ACHN (cell line): ENCODE measurements at regions not wholly inside any gene's neighbourhood (a gene's known extent, or its start where the extent isn't known, plus 50 kb on each side); places are given as distances from the start of the nearest gene placed in this dataset.
"Not testable (repeated sequence)": the region's sequence is repeated elsewhere in the genome, so short reads cannot be mapped to it uniquely, and the experiment has no call there.

Experiments used
- DNase-seq: peaks from one replicate; pipeline ENCODE4 v3.0.0-alpha.2; 2015
- in situ Hi-C: cut with HindIII; loops from 2 replicates; pipeline ENCODE4 v1.10.0; 2017; ENCODE audit warnings: low sequenced_read_pairs, low pct_ligation_motif_present, low pct_unique_long_range_greater_than_20kb

DNA sequence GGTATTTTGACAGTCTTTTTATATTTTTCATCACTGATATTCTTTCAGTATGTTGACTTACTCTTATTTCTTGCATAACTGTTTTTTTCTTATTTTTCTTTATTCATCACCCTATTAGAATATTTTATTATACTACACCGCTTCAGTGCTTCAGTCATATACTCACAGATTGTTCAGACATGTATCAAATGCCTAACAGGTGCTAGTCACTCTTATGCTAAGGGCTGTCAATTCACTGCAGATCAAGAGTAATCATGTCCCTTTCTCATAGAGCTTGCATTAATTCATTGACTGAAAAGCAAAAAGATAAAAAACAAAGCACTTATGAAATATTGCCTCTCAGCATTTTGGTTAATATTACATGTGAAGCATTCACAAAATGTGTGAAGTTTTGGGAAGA lies 1435.6 kb downstream of the STIM2 start:
- no peak for DNase-seq
- in situ Hi-C loops: no loop called here

- in situ Hi-C loops: no loop called here
- no peak for DNase-seq
Observed at GRCh38 chr4:28310926-28311325, 1450.3 kb downstream of the STIM2 start.

DNA sequence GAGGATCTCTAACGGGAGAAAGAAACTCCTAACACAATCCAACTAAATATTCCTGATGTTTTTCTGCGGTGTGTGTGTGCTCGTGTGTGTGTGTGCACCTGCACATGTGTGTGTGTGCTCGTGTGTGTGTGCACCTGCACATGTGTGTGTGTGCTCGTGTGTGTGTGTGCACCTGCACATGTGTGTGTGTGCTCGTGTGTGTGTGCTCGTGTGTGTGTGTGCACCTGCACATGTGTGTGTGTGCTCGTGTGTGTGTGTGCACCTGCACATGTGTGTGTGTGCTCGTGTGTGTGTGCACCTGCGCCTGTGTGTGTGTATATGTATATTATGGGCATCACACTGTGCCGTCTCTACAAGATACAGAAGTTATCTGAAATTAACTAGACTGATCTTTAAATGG lies 1451.9 kb downstream of the STIM2 start:
- in situ Hi-C loops, DNase-seq: not testable (repeated sequence)

DNA sequence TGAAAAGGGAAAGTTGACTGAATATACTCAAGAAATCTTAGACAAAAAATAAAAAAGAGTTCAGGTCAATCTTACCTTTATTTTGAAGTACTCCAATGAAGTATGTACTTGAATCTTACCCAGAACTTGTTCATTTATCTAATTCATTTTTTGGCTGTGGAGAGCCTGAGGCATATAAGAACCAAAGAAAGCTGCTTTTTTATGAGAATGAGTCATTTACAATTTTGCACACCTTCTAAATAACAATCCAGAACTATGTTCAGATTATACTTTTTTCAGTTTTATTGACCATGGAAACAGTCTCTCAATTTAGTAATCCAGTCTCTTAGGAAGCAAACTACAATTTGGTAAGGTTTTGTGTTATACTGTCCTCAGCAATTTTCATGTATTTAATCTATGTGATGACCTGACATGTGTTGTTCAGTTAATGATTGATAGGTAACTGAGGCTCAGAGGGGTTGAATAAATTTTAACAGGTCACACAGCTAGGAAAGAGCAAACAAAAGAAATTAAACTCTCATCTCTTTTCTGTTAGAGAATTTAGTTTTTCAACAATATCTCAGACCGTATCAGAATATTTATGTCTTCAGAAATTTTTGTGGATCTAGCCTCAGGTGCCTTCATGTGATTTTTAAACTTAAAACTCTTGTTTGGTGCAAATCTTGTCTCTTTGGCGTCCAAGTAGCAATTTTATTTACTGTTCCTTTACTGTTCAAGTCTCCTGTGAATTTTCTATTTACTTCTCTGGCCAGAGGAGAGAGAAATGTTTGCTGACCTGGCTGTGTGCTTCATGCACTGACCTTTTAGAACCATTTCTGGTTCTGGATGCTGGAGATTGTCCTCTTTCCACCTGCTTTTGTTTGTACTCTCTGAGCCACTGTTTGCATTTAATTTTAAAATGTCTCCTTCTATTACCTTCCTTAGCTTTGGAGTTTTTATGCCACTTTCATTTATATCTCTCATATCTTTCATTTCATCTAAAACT lies 1453.4 kb downstream of the STIM2 start:
- in situ Hi-C loops: no loop called here
- DNase-seq: no peak

- in situ Hi-C loops: no loop called here
- no peak for DNase-seq
Observed at GRCh38 chr4:28317221-28317620, 1456.6 kb downstream of the STIM2 start.

DNA sequence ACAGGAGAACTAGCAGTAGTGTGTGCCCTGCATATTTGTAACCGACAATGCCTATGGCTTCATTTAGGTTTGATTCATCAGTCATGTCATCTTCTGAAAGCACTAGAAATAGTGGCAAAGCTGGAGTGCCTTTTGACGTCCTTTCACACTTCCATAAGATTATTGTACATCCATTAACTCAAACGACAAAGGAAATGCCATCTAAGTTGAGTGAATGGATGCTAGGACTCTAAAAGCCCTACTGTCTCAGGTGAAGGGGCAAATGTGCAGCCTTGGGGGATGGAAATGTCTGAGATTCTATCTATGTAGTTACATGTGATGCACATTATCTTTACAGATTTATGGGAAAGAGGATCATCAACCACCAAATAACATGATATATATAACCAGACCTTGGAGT lies 1473.6 kb downstream of the STIM2 start:
- in situ Hi-C loops: no loop called here
- no peak for DNase-seq

- no peak for DNase-seq
- in situ Hi-C loops: no loop called here
Observed at GRCh38 chr4:28341784-28342183, 1481.1 kb downstream of the STIM2 start.

DNA sequence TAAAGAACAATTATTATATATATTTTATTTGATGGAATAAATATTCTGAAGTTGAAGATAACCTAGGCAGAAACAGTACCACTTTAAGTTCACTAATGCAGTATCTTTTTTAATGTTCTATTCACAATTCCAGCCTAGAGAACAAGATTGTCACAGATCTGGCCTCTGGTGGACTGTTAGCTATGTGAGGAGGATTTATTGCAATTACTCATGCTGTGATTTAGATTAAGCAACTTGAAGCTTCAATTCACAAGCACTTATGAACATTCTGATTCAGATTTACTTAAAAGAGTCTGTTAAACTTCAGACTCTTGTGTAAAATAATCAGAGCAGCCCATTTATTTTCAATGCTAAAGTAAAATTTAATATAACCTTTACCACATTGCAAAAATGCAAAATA lies 1489.8 kb downstream of the STIM2 start:
- in situ Hi-C loops: no loop called here
- no peak for DNase-seq

DNA sequence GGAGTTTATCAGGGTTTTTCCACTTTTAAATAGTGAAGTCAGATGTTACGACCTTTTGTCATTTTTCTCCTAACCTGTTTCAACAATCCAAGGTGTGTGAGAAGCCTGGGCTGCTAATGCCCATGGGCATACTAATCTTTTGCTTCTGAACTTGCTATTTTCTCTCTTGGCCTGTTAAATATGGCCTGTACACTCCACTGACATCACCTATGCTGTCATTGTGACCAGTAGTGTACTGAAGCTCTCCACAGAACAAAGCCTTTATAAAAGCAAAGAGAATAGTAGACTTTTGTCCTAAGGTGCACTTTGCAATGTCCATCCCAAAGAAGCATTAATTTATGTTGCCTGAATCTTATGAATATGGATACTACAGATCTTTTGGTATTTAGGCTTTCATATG lies 1490.5 kb downstream of the STIM2 start:
- in situ Hi-C loops: no loop called here
- no peak for DNase-seq

GRCh38 chr4:28351826-28352225 lies 1491.2 kb downstream of the STIM2 start:
- no peak for DNase-seq
- in situ Hi-C loops: no loop called here

- in situ Hi-C loops: no loop called here
- DNase-seq: no peak
Observed at GRCh38 chr4:28354880-28355656, 1494.4 kb downstream of the STIM2 start.

DNA sequence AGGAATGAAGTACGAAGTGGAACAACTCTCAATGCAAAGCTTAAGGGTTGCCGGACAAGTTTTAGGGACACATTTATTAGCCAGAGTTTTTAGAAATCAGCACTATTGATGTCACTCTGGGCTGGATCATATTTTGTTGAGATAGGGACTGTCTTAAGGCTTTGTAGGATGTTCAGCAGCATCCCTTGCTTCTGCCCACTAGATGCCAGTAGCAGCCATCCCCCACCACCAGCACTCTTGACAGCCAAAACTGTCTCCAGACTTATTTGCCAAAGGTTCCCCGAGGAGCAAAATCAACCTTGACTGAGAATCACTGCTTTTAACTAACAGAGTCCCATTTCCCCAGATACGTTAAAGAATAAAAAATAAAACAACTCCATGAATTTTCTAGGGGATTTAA lies 1497.3 kb downstream of the STIM2 start:
- in situ Hi-C loops: no loop called here
- no peak for DNase-seq

GRCh38 chr4:28358606-28359005 lies 1498.0 kb downstream of the STIM2 start:
- in situ Hi-C loops: no loop called here
- no peak for DNase-seq

DNA sequence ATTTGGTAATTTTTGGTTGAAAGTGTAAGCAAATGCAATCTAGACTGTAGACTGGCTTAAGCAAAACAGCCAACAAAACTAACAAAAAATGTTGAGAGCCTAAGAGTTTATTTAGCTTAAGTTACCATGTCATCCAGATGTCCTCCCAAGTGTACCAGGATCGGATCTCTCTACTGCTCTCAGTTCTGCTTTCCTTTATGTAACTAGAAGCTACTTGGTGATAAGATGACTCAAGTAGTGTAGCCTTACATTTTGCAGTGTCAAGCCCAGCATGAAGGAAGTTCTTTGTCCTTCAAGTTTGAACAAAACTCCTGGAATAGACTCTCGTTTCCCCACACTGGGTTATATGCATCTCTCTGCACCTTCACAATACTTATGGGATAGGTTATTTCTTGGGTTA lies 1500.0 kb downstream of the STIM2 start:
- DNase-seq: no peak
- in situ Hi-C loops: no loop called here

DNA sequence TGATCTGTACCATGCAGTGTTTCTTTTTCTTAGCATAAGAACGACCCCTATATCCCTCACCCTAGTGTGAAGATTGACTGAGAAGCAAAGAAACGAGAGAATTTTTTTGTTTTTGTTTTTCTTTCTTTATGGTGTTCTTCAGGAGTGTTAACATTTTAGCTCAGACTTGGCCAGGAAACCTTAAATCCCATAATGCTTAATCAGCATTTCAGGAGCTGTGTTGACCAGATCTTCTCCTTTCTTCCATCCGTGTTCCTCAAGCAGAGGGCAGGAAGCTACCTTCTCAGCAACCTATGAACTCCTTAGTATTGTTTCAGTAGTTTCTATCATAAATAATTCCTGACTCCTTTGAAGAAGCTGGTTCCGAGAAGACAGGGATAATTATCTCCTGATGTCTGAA lies 1501.5 kb downstream of the STIM2 start:
- in situ Hi-C loops: no loop called here
- DNase-seq: no peak

DNA sequence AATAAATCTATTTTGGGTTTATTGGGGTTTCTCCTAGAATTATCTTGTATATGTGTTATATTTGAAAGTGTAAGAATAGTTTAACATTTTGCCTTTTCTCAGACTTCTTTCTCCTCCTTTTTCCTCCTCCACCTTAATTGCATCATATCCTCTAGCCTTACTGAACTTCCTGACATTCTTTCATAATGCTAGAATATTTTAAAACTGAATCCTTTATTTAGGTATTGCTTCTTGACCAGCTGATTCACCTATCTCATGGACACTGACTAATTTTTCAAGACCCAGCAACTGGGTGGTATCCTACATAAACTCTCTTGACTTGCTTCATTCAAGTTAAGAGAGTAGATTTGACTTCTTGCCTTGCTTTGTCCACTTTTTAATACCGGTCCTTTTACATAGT lies 1508.9 kb downstream of the STIM2 start:
- DNase-seq: no peak
- in situ Hi-C loops: no loop called here

DNA sequence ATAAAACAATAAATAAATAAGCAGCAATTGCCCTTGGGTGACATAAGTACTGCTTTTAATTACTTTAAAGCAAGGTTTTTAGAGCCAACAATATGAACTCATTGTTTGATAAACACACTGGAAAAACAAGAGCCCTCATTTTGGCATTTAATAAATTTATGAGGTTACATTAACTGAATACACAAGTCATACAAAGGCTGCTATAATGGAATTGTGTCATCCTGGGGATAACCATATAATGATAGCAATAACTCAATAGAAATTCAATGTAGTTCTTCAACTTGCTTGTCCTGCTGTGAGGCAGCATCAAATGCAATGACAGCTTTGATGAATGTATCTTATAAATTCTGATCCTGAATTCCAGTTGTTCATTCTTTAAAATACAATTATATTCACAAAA lies 1512.5 kb downstream of the STIM2 start:
- DNase-seq: no peak
- in situ Hi-C loops: no loop called here

DNA sequence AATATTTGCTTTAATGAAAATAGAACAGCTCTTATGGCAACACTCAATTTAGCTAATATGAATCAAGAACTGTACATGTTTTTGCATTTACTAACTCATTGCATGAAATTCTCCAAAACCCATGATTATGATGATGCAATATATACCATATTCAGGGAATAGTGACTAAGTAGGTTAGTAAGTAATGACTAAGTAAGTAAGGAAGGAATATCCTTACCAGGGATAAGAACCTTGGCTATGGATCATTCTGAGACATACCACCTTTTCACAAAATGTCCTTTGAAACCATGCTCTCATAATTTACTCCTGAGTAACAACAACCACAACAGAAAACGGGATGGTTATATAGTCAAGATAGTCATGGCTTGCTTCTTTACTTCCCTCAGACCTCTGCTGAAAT lies 1513.0 kb downstream of the STIM2 start:
- no peak for DNase-seq

GRCh38 chr4:28378109-28378830 lies 1517.6 kb downstream of the STIM2 start:
- DNase-seq: no peak
- in situ Hi-C loops: no loop called here

More for the DNA sequence above, 1513.0 kb downstream of the STIM2 start:
- in situ Hi-C loops: no loop called here
